Lung (tissue), 11 donors: ENCODE measurements at regions not wholly inside any gene's neighbourhood (a gene's known extent, or its start where the extent isn't known, plus 50 kb on each side); places are given as distances from the start of the nearest gene placed in this dataset.
A peak's percentile ranks its signal among the peaks of the same experiment; 100 is the strongest.

Experiments
- ATAC-seq: fragments of 200-7000 bp; cut with Tn5 transposase; one replicate; pipeline ENCODE4 v1.9.1; 2020; ENCODE audit warnings: moderate number of reproducible peaks; ENCODE audit not compliant: insufficient read depth, low FRiP score
- DNase-seq, 3 donors: peaks; one replicate each; pipeline ENCODE4 v3.0.0-alpha.2; 2013 to 2017
- H3K27ac ChIP-seq, 2 donors: one replicate each; pipeline ENCODE4 v1.5.1; 2013; ENCODE audit warnings: mild to moderate bottlenecking in 2 of 2, moderate library complexity in 2 of 2, control low read depth in 1 of 2, inconsistent platforms in 1 of 2, low read depth in 1 of 2, low read length in 1 of 2
- H3K27me3 ChIP-seq, 3 donors: one replicate each; pipeline ENCODE4 v1.5.1; 2013; ENCODE audit warnings: low read length in 2 of 3; ENCODE audit not compliant: control insufficient read depth in 3 of 3, insufficient read depth in 3 of 3
- H3K36me3 ChIP-seq, 4 donors: one replicate each; pipeline ENCODE4 v1.5.1; 2013; ENCODE audit warnings: low read length in 4 of 4, mild to moderate bottlenecking in 1 of 4, moderate library complexity in 1 of 4; ENCODE audit not compliant: control insufficient read depth in 4 of 4, insufficient read depth in 4 of 4
- H3K4me1 ChIP-seq, 5 donors: one replicate each; pipeline ENCODE4 v1.5.1; 2013; ENCODE audit warnings: low read length in 5 of 5, mild to moderate bottlenecking in 2 of 5, moderate library complexity in 1 of 5; ENCODE audit not compliant: control insufficient read depth in 5 of 5, insufficient read depth in 5 of 5
- H3K4me3 ChIP-seq: one replicate; pipeline ENCODE4 v1.5.1; 2013; ENCODE audit warnings: mild to moderate bottlenecking, control low read depth, moderate library complexity
- H3K9ac ChIP-seq, 2 donors: one replicate each; pipeline ENCODE4 v1.5.1; 2013; ENCODE audit warnings: low read length in 2 of 2, control low read depth in 1 of 2; ENCODE audit not compliant: insufficient read depth in 1 of 2
- H3K9me3 ChIP-seq, 4 donors: one replicate each; pipeline ENCODE4 v1.5.1; 2013; ENCODE audit warnings: low read length in 3 of 4, mild to moderate bottlenecking in 1 of 4, moderate library complexity in 1 of 4; ENCODE audit not compliant: control insufficient read depth in 4 of 4, insufficient read depth in 3 of 4
- CTCF ChIP-seq: IDR thresholded peaks from 2 replicates; pipeline ENCODE4 v1.5.1; 2012; ENCODE audit warnings: mild to moderate bottlenecking; ENCODE audit errors: control extremely low read depth, extremely low read depth
- WGBS, 2 donors: extraction: QIAGEN DNeasy Blood & Tissue Kit; methylation state at CpG; one replicate each; pipeline ENCODE4 v1.1.7; 2013; 5-methylcytosine and 5-hydroxymethylcytosine counted together
- donor health status: control.
- donor health status: control.
- donor health status: Bipolar disorder and iron deficiency.
- donor health status: healthy.
- donor health status: DM: yes; HTN: yes; CAD: no.

- no peak for TF ChIP-seq CTCF
These were observed 999.1 kb downstream of the STPG2 start for GRCh38 chr4:97144199-97144598.

DNA sequence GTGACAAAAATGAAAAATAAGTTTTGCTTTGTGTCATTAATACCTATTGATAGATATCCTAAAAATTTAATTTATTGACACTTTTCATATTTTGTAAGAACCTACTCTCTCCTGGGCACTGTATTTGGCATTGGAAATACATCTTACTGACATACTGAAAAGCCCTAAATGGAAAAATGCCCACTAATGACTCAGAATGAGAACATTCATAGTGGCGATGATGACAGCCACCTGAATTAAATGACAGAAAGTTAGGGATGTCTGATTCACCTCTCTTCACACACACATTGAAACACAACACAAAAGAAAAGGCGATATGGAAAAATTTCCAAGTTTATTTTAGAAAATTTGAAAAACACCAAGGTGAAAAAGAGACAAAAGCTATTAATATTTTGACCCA is 992.3 kb downstream of the STPG2 start:
- H3K27me3 ChIP-seq = peaks cover 0 to 11% (median 0%) of the 10 kb centered on the region in 3 donors
- H3K36me3 ChIP-seq = no peaks in the 10 kb centered on the region
- H3K9ac ChIP-seq = no peak overlapping the region
- no peak for ATAC-seq
- 81 to 86% methylated on average over 2 of the region's 2 CpGs for WGBS, 2 donors
- DNase-seq = no peak
- no peak overlapping the region for H3K27ac ChIP-seq
- TF ChIP-seq CTCF = no peak
- no peaks in the 10 kb centered on the region for H3K9me3 ChIP-seq
- no peaks in the 10 kb centered on the region for H3K4me1 ChIP-seq
- no peak overlapping the region for H3K4me3 ChIP-seq

More at GRCh38 chr4:97144199-97144598, 999.1 kb downstream of the STPG2 start:
- Histone ChIP-seq H3K27me3 (peaks cover 0 to 7% (median 0%) of the 10 kb centered on the region in 3 donors), H3K4me1 (no peaks in the 10 kb centered on the region), H3K36me3 (no peaks in the 10 kb centered on the region), H3K4me3 (no peak overlapping the region), H3K9ac (no peak overlapping the region), H3K9me3 (peaks cover 0 to 3% (median 0%) of the 10 kb centered on the region in 4 donors), H3K27ac (no peak overlapping the region)
- WGBS, 2 donors = 76 to 91% methylated on average over 1 of the region's 1 CpG
- ATAC-seq = no peak
- no peak for DNase-seq

DNA sequence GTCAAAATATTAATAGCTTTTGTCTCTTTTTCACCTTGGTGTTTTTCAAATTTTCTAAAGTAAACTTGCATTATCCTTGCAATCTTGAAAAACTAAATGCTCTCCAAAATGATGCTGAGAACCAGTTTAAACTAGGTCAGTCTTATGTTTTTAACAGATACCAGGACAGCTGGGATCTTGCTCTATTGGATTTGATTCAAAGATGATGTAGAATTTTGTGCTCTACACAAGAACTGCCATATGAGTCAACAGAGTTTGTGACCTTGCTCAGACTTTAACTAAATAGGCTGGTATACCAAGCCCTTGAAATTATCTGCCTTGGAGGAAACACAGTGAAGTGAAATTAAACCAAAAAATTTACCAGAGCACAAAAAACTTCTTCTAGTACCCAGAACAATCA is 991.1 kb downstream of the STPG2 start:
- TF ChIP-seq CTCF = no peak
- Histone ChIP-seq H3K27me3 (peaks cover 0 to 9% (median 0%) of the 10 kb centered on the region in 3 donors), H3K36me3 (no peaks in the 10 kb centered on the region), H3K9ac (no peak overlapping the region), H3K4me3 (no peak overlapping the region), H3K4me1 (no peaks in the 10 kb centered on the region), H3K9me3 (no peaks in the 10 kb centered on the region), H3K27ac (no peak overlapping the region)
- peak in 1 of 3 donors; percentile 11 for DNase-seq
- no peak for ATAC-seq

DNA sequence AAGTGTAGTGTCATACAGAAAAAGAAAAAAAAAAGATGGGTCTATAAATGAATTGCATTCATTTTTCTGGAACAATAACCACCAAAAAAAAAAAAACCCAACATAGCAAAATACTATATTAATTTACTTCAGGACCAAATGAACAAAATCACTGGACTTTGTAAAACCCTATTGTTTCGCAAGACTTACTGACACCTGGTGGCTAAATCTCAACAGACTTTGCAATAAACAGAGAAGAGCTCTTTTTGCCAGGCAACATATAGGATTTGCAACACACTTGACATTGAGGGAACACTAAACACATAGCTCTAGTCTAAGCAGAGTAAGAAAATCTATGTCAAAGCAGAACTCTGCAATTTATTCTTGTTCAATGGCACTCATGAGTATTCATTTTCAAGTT is 990.2 kb downstream of the STPG2 start:
- no peaks in the 10 kb centered on the region for H3K36me3 ChIP-seq
- no peak overlapping the region for H3K27ac ChIP-seq
- 86 to 95% methylated on average over 1 of the region's 1 CpG for WGBS, 2 donors
- no peak for ATAC-seq
- no peak for TF ChIP-seq CTCF
- peak in 2 of 3 donors; percentile 34 to 37 for DNase-seq
- no peak overlapping the region for H3K4me3 ChIP-seq
- peaks cover 0 to 9% (median 0%) of the 10 kb centered on the region in 3 donors for H3K27me3 ChIP-seq
- H3K4me1 ChIP-seq = no peaks in the 10 kb centered on the region
- no peaks in the 10 kb centered on the region for H3K9me3 ChIP-seq
- no peak overlapping the region for H3K9ac ChIP-seq
